Urothelium cell line (cell line): ENCODE measurements at regions not wholly inside any gene's neighbourhood (a gene's known extent, or its start where the extent isn't known, plus 50 kb on each side); places are given as distances from the start of the nearest gene placed in this dataset.

Experiments
- DNase-seq: peaks from one replicate; pipeline ENCODE4 v3.0.0; 2011; ENCODE audit warnings: low spot score, mixed read lengths
- FAIRE-seq: peaks from 2 replicates; lab custom pipeline; 2011; peaks lifted over from hg19 to GRCh38; lab: Jason Lieb, UNC

GRCh38 chr2:133809485-133809884, 241.2 kb upstream of the NCKAP5 start:
- FAIRE-seq, result no peak
- DNase-seq, result no peak

DNA sequence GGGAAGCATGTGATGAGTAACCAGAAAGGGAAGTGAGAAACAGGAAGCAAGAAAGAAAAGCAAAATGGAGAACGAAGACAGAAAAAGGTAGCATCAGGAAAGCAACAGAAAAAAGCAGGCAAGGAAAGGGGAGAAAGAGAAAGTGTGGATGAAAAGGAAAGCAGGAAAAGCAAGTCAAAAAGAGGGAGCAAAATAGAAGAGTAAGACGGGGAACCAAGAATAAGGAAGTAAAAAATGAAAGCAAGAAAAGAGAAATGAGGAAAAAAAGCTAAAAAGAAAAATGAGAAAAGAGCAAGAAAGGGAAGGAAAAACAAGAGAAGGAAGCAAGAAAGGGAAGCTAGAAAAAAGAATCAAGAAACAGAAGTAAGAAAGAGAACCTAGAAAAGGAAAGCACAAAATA, 242.3 kb upstream of the NCKAP5 start:
- no peak for DNase-seq
- FAIRE-seq, result no peak

DNA sequence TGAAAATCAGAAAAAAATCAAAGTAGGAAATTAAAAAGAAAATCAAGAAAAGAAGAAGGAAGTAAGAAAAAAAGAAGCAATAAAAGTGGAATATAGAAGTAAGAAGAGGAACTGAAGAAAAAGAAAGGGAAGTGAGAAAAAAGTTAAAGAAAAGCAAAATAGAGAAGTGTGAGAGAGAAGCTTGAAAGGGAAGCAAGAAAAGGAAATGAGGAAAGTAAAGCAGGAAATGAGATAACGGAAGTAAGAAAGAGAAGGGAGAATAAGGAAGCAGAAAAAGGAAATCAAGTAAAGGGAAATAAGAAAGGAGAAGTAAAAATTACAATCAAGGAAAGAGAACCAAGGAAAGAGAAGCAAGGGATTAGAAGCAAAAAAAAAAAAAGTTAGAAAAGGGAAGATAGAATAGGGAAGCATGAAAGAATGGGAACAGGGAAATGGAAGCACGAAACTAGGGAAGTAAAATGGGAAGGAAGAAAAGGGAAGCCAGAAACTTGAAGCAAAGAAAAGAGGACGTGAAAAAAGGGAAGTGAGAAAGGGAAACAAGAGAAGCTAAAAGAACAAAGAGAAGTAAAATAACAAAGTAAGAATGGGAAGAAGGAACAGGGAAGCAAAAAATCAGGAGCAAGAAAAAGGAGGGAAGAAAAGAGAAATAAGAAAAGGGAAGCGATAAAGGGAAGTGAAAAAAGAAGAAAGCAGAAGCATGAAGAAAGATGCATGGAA, 243.3 kb upstream of the NCKAP5 start:
- DNase-seq (no peak), FAIRE-seq (no peak)

DNA sequence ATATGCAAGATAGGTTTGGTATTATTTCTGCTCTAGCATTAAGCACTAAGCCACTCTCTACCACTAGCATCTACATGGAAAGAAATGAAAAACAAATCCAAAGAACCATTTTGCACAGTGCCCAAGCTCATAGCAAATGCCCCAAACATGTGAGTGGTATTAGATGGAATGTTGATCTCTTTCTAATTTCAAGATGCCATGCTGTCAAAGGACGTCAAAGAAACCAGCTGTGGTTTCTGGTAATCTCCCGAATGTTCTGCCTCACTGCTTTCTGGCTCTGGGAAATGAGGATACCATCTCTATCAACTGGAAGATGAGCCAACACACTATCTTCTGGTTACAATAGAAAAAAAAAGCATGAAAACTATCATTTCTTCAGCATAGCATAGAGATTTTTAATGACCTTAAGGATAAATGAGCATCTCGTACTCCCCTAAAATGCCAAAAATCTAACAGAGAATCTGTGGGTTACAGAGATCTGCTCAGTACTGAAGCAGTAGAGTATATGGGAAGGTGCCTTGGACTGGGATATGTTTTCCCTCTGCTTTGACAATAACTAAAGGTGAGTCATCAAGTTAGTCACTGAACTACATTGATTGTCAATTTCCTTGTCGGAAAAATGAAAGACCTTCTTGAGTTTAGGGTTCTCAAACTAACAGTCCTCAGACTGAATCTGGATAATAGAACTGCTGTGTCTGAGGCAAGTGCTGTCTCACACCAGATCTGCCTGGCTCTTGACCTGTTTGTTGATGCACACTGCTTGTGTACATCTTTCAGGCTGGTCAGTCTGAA, 244.8 kb upstream of the NCKAP5 start:
- FAIRE-seq (peak; percentile 5), DNase-seq (peak; percentile 47)

DNA sequence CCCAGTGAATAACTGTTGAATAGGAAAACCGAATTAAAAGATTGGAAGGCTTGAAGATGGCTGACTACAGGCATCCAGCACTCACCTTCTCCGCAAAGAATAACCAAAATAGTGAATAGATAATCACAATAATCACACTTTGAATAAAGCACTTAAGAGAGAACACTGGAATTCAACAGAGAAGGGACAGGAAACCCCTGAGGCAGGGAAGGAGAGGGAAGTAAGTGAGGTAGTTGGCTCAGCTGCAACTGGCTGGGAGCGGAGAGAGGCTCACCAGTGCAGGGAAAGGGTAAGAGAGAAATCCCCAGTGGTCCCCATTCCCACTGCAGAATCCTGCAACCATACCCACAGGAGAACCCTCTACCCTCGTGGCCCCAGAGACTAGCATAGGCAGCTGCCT, 246.6 kb upstream of the NCKAP5 start:
- FAIRE-seq, result no peak
- DNase-seq, result no peak

GRCh38 chr2:133816037-133816436, 247.8 kb upstream of the NCKAP5 start:
- FAIRE-seq, result no peak
- DNase-seq, result no peak

GRCh38 chr2:133817680-133818566, 249.7 kb upstream of the NCKAP5 start:
- DNase-seq (peak; percentile 78), FAIRE-seq (peak; percentile 65)

DNA sequence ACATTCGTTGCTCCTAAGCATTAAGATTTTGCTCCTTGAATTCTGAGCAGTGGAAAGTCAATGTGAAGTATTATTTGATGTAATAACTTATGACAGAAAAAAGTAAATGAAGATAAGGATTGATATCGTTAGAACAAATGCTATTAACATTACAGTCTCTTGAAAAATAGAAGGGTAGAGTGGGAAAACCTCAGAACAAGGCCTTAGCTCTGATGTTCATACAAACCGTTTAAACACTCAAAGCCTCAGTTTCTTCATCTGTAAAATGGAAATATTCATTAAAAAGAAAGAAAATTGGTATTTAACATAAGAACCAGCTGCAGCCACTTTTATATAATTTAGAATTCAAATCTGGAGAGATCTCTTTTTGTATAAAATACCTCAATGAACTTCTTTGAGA, 250.4 kb upstream of the NCKAP5 start:
- no peak for FAIRE-seq
- no peak for DNase-seq

GRCh38 chr2:133819906-133820305, 251.6 kb upstream of the NCKAP5 start:
- FAIRE-seq, result no peak
- DNase-seq, result no peak

DNA sequence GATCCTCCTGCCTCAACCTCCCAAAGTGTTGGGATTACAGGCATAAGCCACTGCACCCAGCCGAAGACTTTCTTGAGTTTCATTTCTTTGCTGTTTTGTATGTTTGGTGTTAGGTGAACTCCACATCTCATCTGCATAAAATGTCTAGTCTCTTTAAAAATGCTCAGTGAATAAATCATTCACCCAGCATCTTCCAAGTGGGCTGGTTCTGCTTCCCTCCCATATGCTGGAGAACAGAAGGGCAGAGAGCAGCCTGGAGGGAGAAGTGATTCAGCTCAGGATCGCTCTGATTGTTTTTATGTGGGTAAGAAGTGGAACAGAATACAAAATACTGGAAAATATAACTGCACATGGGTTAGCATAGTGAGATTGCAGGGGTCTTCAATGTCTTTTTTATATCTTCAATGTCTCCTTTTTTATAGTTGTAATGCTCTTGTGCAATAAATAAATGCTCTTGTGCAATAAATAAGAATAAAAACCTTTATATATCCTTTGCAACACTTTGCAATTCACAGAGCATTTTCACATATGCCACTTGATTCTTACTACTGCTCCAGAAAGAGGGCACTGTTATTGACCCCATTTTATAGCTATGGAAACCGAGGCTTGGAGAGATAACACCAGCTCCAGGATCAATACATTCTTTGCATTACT, 253.0 kb upstream of the NCKAP5 start:
- no peak for DNase-seq
- FAIRE-seq, result no peak

GRCh38 chr2:133822517-133823225, 254.4 kb upstream of the NCKAP5 start:
- no peak for DNase-seq
- FAIRE-seq, result no peak

- DNase-seq (no peak), FAIRE-seq (no peak)
Observed at GRCh38 chr2:133823226-133823550, 254.9 kb upstream of the NCKAP5 start.

- no peak for DNase-seq
- no peak for FAIRE-seq
Observed at GRCh38 chr2:133824869-133825268, 256.6 kb upstream of the NCKAP5 start.

- no peak for DNase-seq
- FAIRE-seq, result no peak
Observed at GRCh38 chr2:133825778-133826177, 257.5 kb upstream of the NCKAP5 start.

- FAIRE-seq, result no peak
Observed at GRCh38 chr2:133828913-133829312, 260.6 kb upstream of the NCKAP5 start.

GRCh38 chr2:133829450-133830020, 261.3 kb upstream of the NCKAP5 start:
- DNase-seq (no peak), FAIRE-seq (no peak)

More at GRCh38 chr2:133828913-133829312, 260.6 kb upstream of the NCKAP5 start:
- no peak for DNase-seq

GRCh38 chr2:133833746-133834145, 265.5 kb upstream of the NCKAP5 start:
- DNase-seq (no peak), FAIRE-seq (no peak)

DNA sequence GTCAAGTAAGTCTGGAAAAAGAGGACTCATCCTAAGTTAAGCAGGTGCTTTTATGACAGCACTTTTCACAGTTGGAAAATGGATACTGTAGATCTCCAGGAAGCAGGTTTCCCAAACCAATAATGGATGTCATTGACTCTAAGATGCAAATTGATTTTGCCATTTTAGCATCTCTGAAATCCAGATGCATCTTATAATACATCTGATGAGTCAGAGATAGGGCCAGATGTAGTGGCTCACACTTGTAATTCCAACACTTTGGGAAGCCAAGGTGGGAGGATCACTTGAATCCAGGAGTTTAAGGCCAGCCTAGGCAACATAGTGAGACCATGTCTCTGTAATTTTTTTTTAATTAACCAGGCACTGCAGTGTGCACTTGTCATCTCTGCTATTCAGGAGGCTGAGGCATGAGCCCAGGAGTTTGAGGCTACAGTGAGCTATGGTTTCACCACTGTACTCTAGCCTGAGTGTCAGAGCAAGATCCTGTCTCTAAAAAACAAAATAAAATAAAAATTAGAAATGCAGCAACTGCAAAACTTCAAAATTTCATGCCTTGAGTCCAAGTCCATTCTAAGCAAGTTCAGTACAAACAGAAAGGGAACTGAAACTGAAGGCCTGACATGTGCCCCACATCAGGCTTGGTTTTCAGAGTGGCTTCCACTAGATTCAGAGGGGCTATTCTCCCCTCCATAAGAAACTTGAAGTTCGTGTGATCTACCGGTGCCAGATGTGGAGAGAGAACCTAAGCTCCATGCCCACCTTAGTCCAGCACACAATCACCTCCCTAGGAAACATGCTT, 267.8 kb upstream of the NCKAP5 start:
- no peak for FAIRE-seq
- DNase-seq, result no peak

DNA sequence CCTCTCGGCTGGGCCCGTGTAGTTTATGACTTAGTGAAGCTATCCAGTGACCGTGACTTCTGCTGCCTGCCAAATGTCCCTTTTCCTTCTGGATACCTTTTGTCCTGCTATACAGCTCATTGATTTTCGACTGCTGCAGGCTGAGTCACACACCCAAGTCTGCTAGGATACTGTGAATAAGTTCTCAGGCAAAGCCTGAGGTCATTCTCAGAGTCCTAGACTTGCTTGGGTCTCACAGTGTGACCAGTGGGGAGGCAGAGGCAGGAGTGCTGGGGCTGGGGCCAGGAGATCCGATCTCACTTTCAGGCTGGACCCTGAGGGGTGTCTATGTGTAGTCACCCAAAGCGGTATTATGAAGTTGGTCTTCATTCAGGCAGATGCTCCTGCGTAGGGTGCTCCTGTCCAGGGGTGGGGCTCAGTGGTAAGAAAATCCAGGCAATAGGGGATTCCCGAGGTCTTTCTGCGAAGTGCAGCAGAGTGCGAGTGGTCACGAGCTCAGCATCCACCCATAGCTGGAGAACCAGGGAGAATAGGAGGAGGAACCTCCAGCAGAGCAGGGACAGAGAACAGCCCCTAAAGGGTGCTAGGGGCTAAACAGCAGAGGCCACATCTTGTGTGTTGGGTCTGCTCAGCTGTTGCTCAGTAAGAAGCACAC, 268.6 kb upstream of the NCKAP5 start:
- no peak for FAIRE-seq
- no peak for DNase-seq
